Small intestine (tissue), 7 donors: ENCODE measurements at regions not wholly inside any gene's neighbourhood (a gene's known extent, or its start where the extent isn't known, plus 50 kb on each side); places are given as distances from the start of the nearest gene placed in this dataset.
"Not testable (repeated sequence)": the region's sequence is repeated elsewhere in the genome, so short reads cannot be mapped to it uniquely, and the experiment has no call there.

Source experiments
- DNase-seq, 2 donors: peaks; one replicate each; pipeline versions ENCODE4 v3.0.0 to v3.0.0-alpha.2; 2013
- FAIRE-seq: peaks from 2 replicates; lab custom pipeline; 2012; peaks lifted over from hg19 to GRCh38; lab: Jason Lieb, UNC
- H3K27ac ChIP-seq, 3 donors: one replicate each; pipeline ENCODE4 v1.5.1; 2013; ENCODE audit warnings: low read length in 2 of 3, mild to moderate bottlenecking in 2 of 3, control low read depth in 1 of 3, inconsistent platforms in 1 of 3, low read depth in 1 of 3, moderate library complexity in 1 of 3
- H3K27me3 ChIP-seq, 3 donors: one replicate each; pipeline ENCODE4 v1.6.1; 2013; ENCODE audit warnings: low read length in 3 of 3, inconsistent platforms in 1 of 3; ENCODE audit not compliant: control insufficient read depth in 3 of 3, insufficient read depth in 3 of 3
- H3K36me3 ChIP-seq, 3 donors: one replicate each; pipeline ENCODE4 v1.6.1; 2013; ENCODE audit warnings: low read length in 3 of 3, inconsistent platforms in 1 of 3, low read depth in 1 of 3, mild to moderate bottlenecking in 1 of 3, moderate library complexity in 1 of 3; ENCODE audit not compliant: control insufficient read depth in 3 of 3, insufficient read depth in 2 of 3
- H3K4me1 ChIP-seq, 3 donors: one replicate each; pipeline ENCODE4 v1.6.1; 2013; ENCODE audit warnings: low read length in 2 of 3, inconsistent platforms in 1 of 3, low read depth in 1 of 3, mild to moderate bottlenecking in 1 of 3, moderate library complexity in 1 of 3; ENCODE audit not compliant: control insufficient read depth in 3 of 3, insufficient read depth in 2 of 3
- H3K4me3 ChIP-seq, 3 donors: one replicate each; pipeline ENCODE4 v1.5.1; 2013; ENCODE audit warnings: low read length in 3 of 3, control low read depth in 1 of 3, inconsistent platforms in 1 of 3, low read depth in 1 of 3, mild to moderate bottlenecking in 1 of 3, moderate library complexity in 1 of 3
- H3K9me3 ChIP-seq, 2 donors: one replicate each; pipeline ENCODE4 v1.6.1; 2013; ENCODE audit warnings: low read depth in 1 of 2, low read length in 1 of 2; ENCODE audit not compliant: control insufficient read depth in 2 of 2, insufficient read depth in 1 of 2
- WGBS, 3 donors: extraction: QIAGEN DNeasy Blood & Tissue Kit; methylation state at CpG; one replicate each; pipeline ENCODE4 v1.1.7; 2013; 5-methylcytosine and 5-hydroxymethylcytosine counted together
- donor health status: healthy with polysubstance abuse.
- donor health status: control.
- donor health status: control.
- donor health status: Bipolar disorder and iron deficiency.
- donor health status: healthy.

- not testable (repeated sequence) for H3K4me3 ChIP-seq
Observed at GRCh38 chrX:124181515-124181914, 150.9 kb upstream of the TEX13D start.

GRCh38 chrX:124190440-124190839 lies 142.0 kb upstream of the TEX13D start:
- FAIRE-seq = no peak
- no peak overlapping the region for H3K27ac ChIP-seq
- no peaks in the 10 kb centered on the region for H3K27me3 ChIP-seq
- H3K9me3 ChIP-seq = no peaks in the 10 kb centered on the region
- no peak overlapping the region for H3K4me3 ChIP-seq
- 10 to 63% (median 20%) methylated on average over 2 of the region's 2 CpGs for WGBS, 3 donors
- no peaks in the 10 kb centered on the region for H3K36me3 ChIP-seq
- peaks cover 0 to 11% (median 0%) of the 10 kb centered on the region in 3 donors for H3K4me1 ChIP-seq
- DNase-seq = peak; percentile 29 to 46

More at GRCh38 chrX:124181515-124181914, 150.9 kb upstream of the TEX13D start:
- WGBS, 3 donors = 64 to 81% (median 78%) methylated on average over 8 of the region's 8 CpGs
- H3K9me3 ChIP-seq, H3K4me1 ChIP-seq, H3K27me3 ChIP-seq, H3K27ac ChIP-seq, H3K36me3 ChIP-seq, FAIRE-seq, DNase-seq: not testable (repeated sequence)

- Histone ChIP-seq H3K27me3 (no peaks in the 10 kb centered on the region), H3K9me3 (no peaks in the 10 kb centered on the region), H3K36me3 (no peaks in the 10 kb centered on the region), H3K27ac (peak overlapping the region in 1 of 3 donors; percentile 38), H3K4me1 (peaks cover 0 to 11% (median 0%) of the 10 kb centered on the region in 3 donors), H3K4me3 (no peak overlapping the region)
- DNase-seq (peak; percentile 9 to 58), FAIRE-seq (no peak)
- 35 to 49% (median 39%) methylated on average over 5 of the region's 5 CpGs for WGBS, 3 donors
Observed at GRCh38 chrX:124194199-124194598, 138.3 kb upstream of the TEX13D start.

GRCh38 chrX:124194901-124195300 lies 137.6 kb upstream of the TEX13D start:
- Histone ChIP-seq H3K27me3 (no peaks in the 10 kb centered on the region), H3K4me1 (peaks cover 0 to 10% (median 0%) of the 10 kb centered on the region in 3 donors), H3K9me3 (no peaks in the 10 kb centered on the region), H3K27ac (peak overlapping the region in 1 of 3 donors; percentile 16), H3K36me3 (no peaks in the 10 kb centered on the region), H3K4me3 (no peak overlapping the region)
- no peak for DNase-seq
- 59 to 74% (median 60%) methylated on average over 8 of the region's 8 CpGs for WGBS, 3 donors
- FAIRE-seq = no peak

GRCh38 chrX:124203311-124203710 lies 129.1 kb upstream of the TEX13D start:
- no peaks in the 10 kb centered on the region for H3K27me3 ChIP-seq
- no peaks in the 10 kb centered on the region for H3K9me3 ChIP-seq
- no peak overlapping the region for H3K4me3 ChIP-seq
- no peaks in the 10 kb centered on the region for H3K36me3 ChIP-seq
- no peaks in the 10 kb centered on the region for H3K4me1 ChIP-seq
- 89 to 100% (median 97%) methylated on average over 1 of the region's 1 CpG for WGBS, 3 donors
- no peak overlapping the region for H3K27ac ChIP-seq
- FAIRE-seq (no peak), DNase-seq (no peak)

- no peak for FAIRE-seq
- no peak for DNase-seq
Observed at GRCh38 chrX:124208660-124209059, 123.8 kb upstream of the TEX13D start.

GRCh38 chrX:124209792-124210576 lies 122.5 kb upstream of the TEX13D start:
- DNase-seq = no peak

More at GRCh38 chrX:124208660-124209059, 123.8 kb upstream of the TEX13D start:
- no peaks in the 10 kb centered on the region for H3K9me3 ChIP-seq
- 56 to 71% (median 57%) methylated on average over 5 of the region's 5 CpGs for WGBS, 3 donors
- H3K27me3 ChIP-seq = no peaks in the 10 kb centered on the region
- H3K4me3 ChIP-seq = no peak overlapping the region
- no peak overlapping the region for H3K27ac ChIP-seq
- H3K36me3 ChIP-seq = no peaks in the 10 kb centered on the region
- H3K4me1 ChIP-seq = no peaks in the 10 kb centered on the region

GRCh38 chrX:124211312-124211942 lies 121.0 kb upstream of the TEX13D start:
- FAIRE-seq = peak; percentile 90

More at GRCh38 chrX:124209792-124210576, 122.5 kb upstream of the TEX13D start:
- Histone ChIP-seq H3K9me3 (no peaks in the 10 kb centered on the region), H3K27me3 (no peaks in the 10 kb centered on the region), H3K4me3 (no peak overlapping the region), H3K27ac (no peak overlapping the region), H3K4me1 (no peaks in the 10 kb centered on the region), H3K36me3 (no peaks in the 10 kb centered on the region)
- FAIRE-seq = no peak
- WGBS, 3 donors = 47 to 68% (median 57%) methylated on average over 6 of the region's 6 CpGs

More at GRCh38 chrX:124211312-124211942, 121.0 kb upstream of the TEX13D start:
- Histone ChIP-seq H3K9me3 (no peaks in the 10 kb centered on the region), H3K36me3 (no peaks in the 10 kb centered on the region), H3K4me3 (no peak overlapping the region), H3K27ac (no peak overlapping the region), H3K27me3 (no peaks in the 10 kb centered on the region), H3K4me1 (no peaks in the 10 kb centered on the region)
- WGBS, 3 donors = 56 to 62% (median 61%) methylated on average over 3 of the region's 3 CpGs
- peak; percentile 27 to 41 for DNase-seq
